ENCODE measurements at regions not wholly inside any gene's neighbourhood (a gene's known extent, or its start where the extent isn't known, plus 50 kb on each side); places are given as distances from the start of the nearest gene placed in this dataset.
A peak's percentile ranks its signal among the peaks of the same experiment; 100 is the strongest.

GRCh38 chr3:113148284-113148683 lies 63.1 kb upstream of the BOC start:
- peak in 2 of 6 donors; percentile 42 to 55 for DNase-seq (ENCODE audit: low read depth in 4 of 6, low spot score in 6 of 6)
- WGBS (ENCODE audit: insufficient coverage), result 29% methylated on average over 4 of the region's 4 CpGs
- H3K4me3 ChIP-seq (ENCODE audit: low read depth, low read length), result no peak overlapping the region
- peaks cover 20% of the 10 kb centered on the region for H3K4me1 ChIP-seq (ENCODE audit: control insufficient read depth, insufficient read depth, low read length)
- H3K27me3 ChIP-seq (ENCODE audit: control insufficient read depth, insufficient read depth, low read length), result no peaks in the 10 kb centered on the region
- H3K27ac ChIP-seq (ENCODE audit: low read depth, low read length), result peak overlapping the region; percentile 29
- no peaks in the 10 kb centered on the region for H3K36me3 ChIP-seq (ENCODE audit: control insufficient read depth, insufficient read depth, low read length)
- no peaks in the 10 kb centered on the region for H3K9me3 ChIP-seq (ENCODE audit: control insufficient read depth, insufficient read depth, low read length)

DNA sequence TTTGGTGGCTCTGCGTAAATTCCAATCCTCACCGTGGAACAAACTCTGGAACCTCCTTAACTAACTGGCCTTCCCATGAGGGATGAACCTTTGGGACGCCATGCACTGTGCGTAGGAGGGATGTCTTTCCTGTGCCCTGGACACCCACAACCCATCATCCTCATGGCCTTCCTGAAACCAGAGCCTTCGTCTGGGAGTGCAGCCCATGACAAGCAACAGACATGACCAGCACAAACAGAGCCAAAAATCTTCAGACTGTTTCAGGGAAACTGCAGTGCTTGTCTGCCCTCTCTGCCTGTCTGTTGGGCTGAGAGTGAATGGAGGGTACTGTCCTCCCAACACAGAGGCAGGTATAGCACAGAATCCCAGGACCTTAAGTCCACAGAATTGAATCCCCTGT lies 61.1 kb upstream of the BOC start:
- Histone ChIP-seq H3K36me3 (ENCODE audit: control insufficient read depth, insufficient read depth, low read length) (no peaks in the 10 kb centered on the region), H3K4me3 (ENCODE audit: low read depth, low read length) (no peak overlapping the region), H3K9me3 (ENCODE audit: control insufficient read depth, insufficient read depth, low read length) (no peaks in the 10 kb centered on the region), H3K4me1 (ENCODE audit: control insufficient read depth, insufficient read depth, low read length) (peaks cover 20% of the 10 kb centered on the region), H3K27ac (ENCODE audit: low read depth, low read length) (no peak overlapping the region), H3K27me3 (ENCODE audit: control insufficient read depth, insufficient read depth, low read length) (no peaks in the 10 kb centered on the region)
- no peak for DNase-seq (ENCODE audit: low read depth in 4 of 6, low spot score in 6 of 6)
- 61% methylated on average over 5 of the region's 5 CpGs for WGBS (ENCODE audit: insufficient coverage)

DNA sequence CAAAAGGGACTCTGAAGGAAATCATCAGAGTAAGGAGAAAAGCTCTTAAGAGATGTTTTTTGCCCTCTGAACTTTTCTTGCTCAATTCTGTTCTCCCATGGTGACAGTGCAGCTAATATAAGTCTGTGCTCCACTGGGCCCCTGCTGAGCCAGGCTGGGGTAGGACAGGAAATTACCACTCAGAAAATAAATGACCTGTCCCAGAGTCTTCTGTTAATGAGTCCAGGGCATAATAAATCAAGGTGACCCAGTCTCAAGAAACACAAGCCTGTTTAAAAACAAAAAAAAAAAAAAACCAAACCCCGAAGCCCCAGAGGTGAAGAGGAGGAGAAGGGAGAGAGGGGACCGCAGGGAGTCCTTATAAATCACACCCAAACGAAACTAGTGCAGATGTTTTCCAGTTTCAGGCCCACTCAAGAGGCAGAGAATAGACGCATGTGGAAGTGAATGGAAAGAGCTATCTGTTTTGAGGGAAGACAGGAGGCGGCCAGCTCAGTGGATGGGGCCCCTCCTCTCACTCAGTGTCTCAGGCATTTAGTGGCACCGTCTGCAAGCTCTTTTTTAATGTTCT lies 59.8 kb upstream of the BOC start:
- peak in 4 of 6 donors; percentile 61 to 90 (median 76) for DNase-seq (ENCODE audit: low read depth in 4 of 6, low spot score in 6 of 6)
- H3K36me3 ChIP-seq (ENCODE audit: control insufficient read depth, insufficient read depth, low read length), result no peaks in the 10 kb centered on the region
- WGBS (ENCODE audit: insufficient coverage), result 29% methylated on average over 2 of the region's 6 CpGs
- peak overlapping the region; percentile 80 for H3K27ac ChIP-seq (ENCODE audit: low read depth, low read length)
- H3K9me3 ChIP-seq (ENCODE audit: control insufficient read depth, insufficient read depth, low read length), result no peaks in the 10 kb centered on the region
- H3K4me1 ChIP-seq (ENCODE audit: control insufficient read depth, insufficient read depth, low read length), result peaks cover 20% of the 10 kb centered on the region
- H3K4me3 ChIP-seq (ENCODE audit: low read depth, low read length), result no peak overlapping the region
- H3K27me3 ChIP-seq (ENCODE audit: control insufficient read depth, insufficient read depth, low read length), result no peaks in the 10 kb centered on the region

DNA sequence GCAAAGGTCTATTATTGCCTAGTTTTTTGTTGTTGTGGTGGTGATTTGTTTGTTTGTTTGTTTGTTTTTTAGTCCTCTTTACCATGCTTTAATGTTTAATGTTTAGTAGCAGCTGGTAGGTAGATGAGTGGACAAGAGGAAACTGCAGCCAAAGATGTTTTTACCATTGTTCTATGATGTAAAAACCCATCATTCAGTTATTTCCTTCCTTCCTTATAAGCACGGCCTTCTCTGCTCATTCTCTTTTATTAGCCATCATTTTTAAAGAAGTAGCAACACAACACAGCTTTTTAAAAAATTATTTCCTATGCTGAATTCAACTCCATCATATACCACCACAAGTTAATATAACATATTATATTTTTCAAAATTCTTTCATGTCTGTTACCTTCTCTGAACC lies 58.5 kb upstream of the BOC start:
- H3K4me3 ChIP-seq (ENCODE audit: low read depth, low read length), result no peak overlapping the region
- no CpG with 5 or more reads among the region's 1 CpG for WGBS (ENCODE audit: insufficient coverage)
- H3K9me3 ChIP-seq (ENCODE audit: control insufficient read depth, insufficient read depth, low read length), result no peaks in the 10 kb centered on the region
- H3K27me3 ChIP-seq (ENCODE audit: control insufficient read depth, insufficient read depth, low read length), result no peaks in the 10 kb centered on the region
- no peaks in the 10 kb centered on the region for H3K36me3 ChIP-seq (ENCODE audit: control insufficient read depth, insufficient read depth, low read length)
- no peak overlapping the region for H3K27ac ChIP-seq (ENCODE audit: low read depth, low read length)
- peaks cover 20% of the 10 kb centered on the region for H3K4me1 ChIP-seq (ENCODE audit: control insufficient read depth, insufficient read depth, low read length)
- DNase-seq (ENCODE audit: low read depth in 4 of 6, low spot score in 6 of 6), result no peak

GRCh38 chr3:113153499-113154107 lies 57.8 kb upstream of the BOC start:
- no peak for DNase-seq (ENCODE audit: low read depth in 4 of 6, low spot score in 6 of 6)
- H3K27me3 ChIP-seq (ENCODE audit: control insufficient read depth, insufficient read depth, low read length), result no peaks in the 10 kb centered on the region
- WGBS (ENCODE audit: insufficient coverage), result 67% methylated on average over 2 of the region's 3 CpGs
- no peaks in the 10 kb centered on the region for H3K9me3 ChIP-seq (ENCODE audit: control insufficient read depth, insufficient read depth, low read length)
- H3K36me3 ChIP-seq (ENCODE audit: control insufficient read depth, insufficient read depth, low read length), result no peaks in the 10 kb centered on the region
- H3K4me3 ChIP-seq (ENCODE audit: low read depth, low read length), result no peak overlapping the region
- peaks cover 13% of the 10 kb centered on the region for H3K4me1 ChIP-seq (ENCODE audit: control insufficient read depth, insufficient read depth, low read length)
- no peak overlapping the region for H3K27ac ChIP-seq (ENCODE audit: low read depth, low read length)

DNA sequence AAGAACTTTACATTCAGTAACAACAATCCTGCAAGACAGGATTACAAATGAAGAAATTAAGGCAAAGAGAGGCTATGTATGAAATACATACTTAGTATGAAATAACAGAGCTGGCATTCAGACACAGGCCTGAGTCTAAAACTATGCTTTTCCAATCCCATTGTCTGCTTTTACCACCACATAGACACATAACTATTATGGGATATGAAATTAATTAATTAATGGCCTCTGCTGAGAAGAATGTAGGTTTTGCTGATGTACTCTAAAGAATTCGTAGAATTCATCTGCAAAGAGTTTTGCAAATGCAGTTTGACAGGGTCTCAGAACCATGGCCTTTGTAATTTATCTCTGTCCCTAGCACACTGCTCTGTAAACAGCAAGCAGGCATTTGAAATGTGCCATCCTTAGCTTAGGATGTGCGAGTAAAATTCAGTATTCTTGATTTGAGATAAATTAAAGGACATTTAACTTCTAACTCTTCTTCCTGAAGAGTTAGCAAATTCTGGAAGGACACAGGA lies 54.5 kb upstream of the BOC start:
- Histone ChIP-seq H3K4me1 (ENCODE audit: control insufficient read depth, insufficient read depth, low read length) (peaks cover 2% of the 10 kb centered on the region), H3K27me3 (ENCODE audit: control insufficient read depth, insufficient read depth, low read length) (no peaks in the 10 kb centered on the region), H3K27ac (ENCODE audit: low read depth, low read length) (no peak overlapping the region), H3K9me3 (ENCODE audit: control insufficient read depth, insufficient read depth, low read length) (no peaks in the 10 kb centered on the region), H3K36me3 (ENCODE audit: control insufficient read depth, insufficient read depth, low read length) (no peaks in the 10 kb centered on the region), H3K4me3 (ENCODE audit: low read depth, low read length) (no peak overlapping the region)
- WGBS (ENCODE audit: insufficient coverage), result 50% methylated on average over 1 of the region's 2 CpGs
- DNase-seq (ENCODE audit: low read depth in 4 of 6, low spot score in 6 of 6), result no peak

GRCh38 chr3:113157408-113158030 lies 53.8 kb upstream of the BOC start:
- Histone ChIP-seq H3K27me3 (ENCODE audit: control insufficient read depth, insufficient read depth, low read length) (no peaks in the 10 kb centered on the region), H3K36me3 (ENCODE audit: control insufficient read depth, insufficient read depth, low read length) (no peaks in the 10 kb centered on the region), H3K9me3 (ENCODE audit: control insufficient read depth, insufficient read depth, low read length) (no peaks in the 10 kb centered on the region), H3K27ac (ENCODE audit: low read depth, low read length) (peak overlapping the region; percentile 25), H3K4me3 (ENCODE audit: low read depth, low read length) (no peak overlapping the region), H3K4me1 (ENCODE audit: control insufficient read depth, insufficient read depth, low read length) (no peaks in the 10 kb centered on the region)
- 25% methylated on average over 1 of the region's 3 CpGs for WGBS (ENCODE audit: insufficient coverage)
- DNase-seq (ENCODE audit: low read depth in 4 of 6, low spot score in 6 of 6), result peak in 1 of 6 donors; percentile 67

GRCh38 chr3:113158171-113158570 lies 53.2 kb upstream of the BOC start:
- no peak for DNase-seq (ENCODE audit: low read depth in 4 of 6, low spot score in 6 of 6)
- Histone ChIP-seq H3K27ac (ENCODE audit: low read depth, low read length) (no peak overlapping the region), H3K27me3 (ENCODE audit: control insufficient read depth, insufficient read depth, low read length) (no peaks in the 10 kb centered on the region)

More at GRCh38 chr3:113158171-113158570, 53.2 kb upstream of the BOC start:
- H3K9me3 ChIP-seq (ENCODE audit: control insufficient read depth, insufficient read depth, low read length), result no peaks in the 10 kb centered on the region
- H3K4me1 ChIP-seq (ENCODE audit: control insufficient read depth, insufficient read depth, low read length), result no peaks in the 10 kb centered on the region
- H3K36me3 ChIP-seq (ENCODE audit: control insufficient read depth, insufficient read depth, low read length), result no peaks in the 10 kb centered on the region
- H3K4me3 ChIP-seq (ENCODE audit: low read depth, low read length), result no peak overlapping the region
- WGBS (ENCODE audit: insufficient coverage), result 100% methylated on average over 3 of the region's 4 CpGs

Measured in spinal cord (tissue), 9 donors.